ENCODE measurements at regions not wholly inside any gene's neighbourhood (a gene's known extent, or its start where the extent isn't known, plus 50 kb on each side); places are given as distances from the start of the nearest gene placed in this dataset.

- Histone ChIP-seq H3K9me3 (ENCODE audit: control insufficient read depth, insufficient read depth, low read depth, low read length) (no peaks in the 10 kb centered on the region), H3K4me2 (ENCODE audit: extremely low read depth, insufficient read depth, low read length) (no peak overlapping the region), H3K4me1 (ENCODE audit: control insufficient read depth, extremely low read depth, insufficient read depth, low read length) (no peaks in the 10 kb centered on the region), H3K79me2 (ENCODE audit: control insufficient read depth, insufficient read depth, low read length) (no peaks in the 10 kb centered on the region), H4K20me1 (ENCODE audit: control insufficient read depth, extremely low read depth, insufficient read depth, low read length) (no peaks in the 10 kb centered on the region), H3K9ac (ENCODE audit: insufficient read depth, low read length) (no peak overlapping the region), H3K27ac (ENCODE audit: insufficient read depth, low read length) (no peak overlapping the region), H3K4me3 (replicated peaks in 1 of 4; ENCODE audit: control extremely low read depth in 1 of 4, insufficient read depth in 1 of 4, low read depth in 3 of 4, low read length in 4 of 4) (no peak overlapping the region), H3K36me3 (ENCODE audit: control insufficient read depth, insufficient read depth, low read length) (no peaks in the 10 kb centered on the region), H3K27me3 (ENCODE audit: control insufficient read depth, insufficient read depth, low read length) (no peaks in the 10 kb centered on the region), H2AFZ (ENCODE audit: low read length) (no peak overlapping the region)
- DNase-seq (ENCODE audit: low read depth in 2 of 2): no peak
- TF ChIP-seq CTCF (conservative IDR thresholded peaks at IDR 0.05 in 1 of 2, IDR thresholded peaks at IDR 0.05 in 1 of 2; ENCODE audit: low read depth in 1 of 2, low read length in 2 of 2) (no peak), EZH2 (IDR thresholded peaks at IDR 0.05; ENCODE audit: low read length, missing control alignments) (no peak)
Measured at GRCh38 chr10:44591911-44592310, 207.0 kb upstream of the CXCL12 start.

GRCh38 chr10:44593952-44594351 is 209.1 kb upstream of the CXCL12 start:
- no peaks in the 10 kb centered on the region for H3K36me3 ChIP-seq (ENCODE audit: control insufficient read depth, insufficient read depth, low read length)

GRCh38 chr10:44607116-44607515 is 222.2 kb upstream of the CXCL12 start:
- H3K4me1 ChIP-seq (ENCODE audit: control insufficient read depth, extremely low read depth, insufficient read depth, low read length): no peaks in the 10 kb centered on the region
- H3K36me3 ChIP-seq (ENCODE audit: control insufficient read depth, insufficient read depth, low read length): no peaks in the 10 kb centered on the region
- H3K4me3 ChIP-seq (replicated peaks in 1 of 4; ENCODE audit: control extremely low read depth in 1 of 4, insufficient read depth in 1 of 4, low read depth in 3 of 4, low read length in 4 of 4): no peak overlapping the region
- H3K9ac ChIP-seq (ENCODE audit: insufficient read depth, low read length): no peak overlapping the region
- H3K27ac ChIP-seq (ENCODE audit: insufficient read depth, low read length): no peak overlapping the region
- H3K79me2 ChIP-seq (ENCODE audit: control insufficient read depth, insufficient read depth, low read length): no peaks in the 10 kb centered on the region
- H3K4me2 ChIP-seq (ENCODE audit: extremely low read depth, insufficient read depth, low read length): no peak overlapping the region
- TF ChIP-seq CTCF (conservative IDR thresholded peaks at IDR 0.05 in 1 of 2, IDR thresholded peaks at IDR 0.05 in 1 of 2; ENCODE audit: low read depth in 1 of 2, low read length in 2 of 2): no peak
- TF ChIP-seq EZH2 (IDR thresholded peaks at IDR 0.05; ENCODE audit: low read length, missing control alignments): no peak
- H3K27me3 ChIP-seq (ENCODE audit: control insufficient read depth, insufficient read depth, low read length): no peaks in the 10 kb centered on the region
- H3K9me3 ChIP-seq (ENCODE audit: control insufficient read depth, insufficient read depth, low read depth, low read length): no peaks in the 10 kb centered on the region
- no peak overlapping the region for H2AFZ ChIP-seq (ENCODE audit: low read length)
- DNase-seq (ENCODE audit: low read depth in 2 of 2): no peak
- no peaks in the 10 kb centered on the region for H4K20me1 ChIP-seq (ENCODE audit: control insufficient read depth, extremely low read depth, insufficient read depth, low read length)

More at GRCh38 chr10:44593952-44594351, 209.1 kb upstream of the CXCL12 start:
- no peak overlapping the region for H3K4me2 ChIP-seq (ENCODE audit: extremely low read depth, insufficient read depth, low read length)
- no peak overlapping the region for H3K4me3 ChIP-seq (replicated peaks in 1 of 4; ENCODE audit: control extremely low read depth in 1 of 4, insufficient read depth in 1 of 4, low read depth in 3 of 4, low read length in 4 of 4)
- H3K9ac ChIP-seq (ENCODE audit: insufficient read depth, low read length): no peak overlapping the region
- H3K27me3 ChIP-seq (ENCODE audit: control insufficient read depth, insufficient read depth, low read length): no peaks in the 10 kb centered on the region
- no peaks in the 10 kb centered on the region for H3K4me1 ChIP-seq (ENCODE audit: control insufficient read depth, extremely low read depth, insufficient read depth, low read length)
- H2AFZ ChIP-seq (ENCODE audit: low read length): no peak overlapping the region
- H3K79me2 ChIP-seq (ENCODE audit: control insufficient read depth, insufficient read depth, low read length): no peaks in the 10 kb centered on the region
- no peaks in the 10 kb centered on the region for H4K20me1 ChIP-seq (ENCODE audit: control insufficient read depth, extremely low read depth, insufficient read depth, low read length)
- H3K9me3 ChIP-seq (ENCODE audit: control insufficient read depth, insufficient read depth, low read depth, low read length): no peaks in the 10 kb centered on the region
- TF ChIP-seq CTCF (conservative IDR thresholded peaks at IDR 0.05 in 1 of 2, IDR thresholded peaks at IDR 0.05 in 1 of 2; ENCODE audit: low read depth in 1 of 2, low read length in 2 of 2) (no peak), EZH2 (IDR thresholded peaks at IDR 0.05; ENCODE audit: low read length, missing control alignments) (no peak)
- H3K27ac ChIP-seq (ENCODE audit: insufficient read depth, low read length): no peak overlapping the region
- DNase-seq (ENCODE audit: low read depth in 2 of 2): no peak
